ENCODE measurements at regions not wholly inside any gene's neighbourhood (a gene's known extent, or its start where the extent isn't known, plus 50 kb on each side); places are given as distances from the start of the nearest gene placed in this dataset.
A peak's percentile ranks its signal among the peaks of the same experiment; 100 is the strongest.

- H3K4me3 ChIP-seq (ENCODE audit: low read depth, low read length) = no peak overlapping the region
- no peak for TF ChIP-seq CTCF (IDR thresholded peaks at IDR 0.05; ENCODE audit: low read depth, low read length, missing control alignments)
- in situ Hi-C loops (cut with HindIII; ENCODE audit: low sequenced_read_pairs) = no loop called here
- DNase-seq (ENCODE audit: low read depth) = no peak
Observed at GRCh38 chr2:153387203-153387602, 91.4 kb downstream of the RPRM start.

- H3K4me3 ChIP-seq (ENCODE audit: low read depth, low read length) = no peak overlapping the region
- in situ Hi-C loops (cut with HindIII; ENCODE audit: low sequenced_read_pairs) = no loop called here
- peak; percentile 66 for DNase-seq (ENCODE audit: low read depth)
- TF ChIP-seq CTCF (IDR thresholded peaks at IDR 0.05; ENCODE audit: low read depth, low read length, missing control alignments) = no peak
Observed at GRCh38 chr2:153386481-153386897, 92.1 kb downstream of the RPRM start.

GRCh38 chr2:153373510-153374279 is 104.9 kb downstream of the RPRM start:
- in situ Hi-C loops (cut with HindIII; ENCODE audit: low sequenced_read_pairs) = no loop called here
- DNase-seq (ENCODE audit: low read depth) = no peak
- TF ChIP-seq CTCF (IDR thresholded peaks at IDR 0.05; ENCODE audit: low read depth, low read length, missing control alignments) = no peak
- H3K4me3 ChIP-seq (ENCODE audit: low read depth, low read length) = no peak overlapping the region

GRCh38 chr2:153360239-153360638 is 118.3 kb downstream of the RPRM start:
- no peak for DNase-seq (ENCODE audit: low read depth)
- in situ Hi-C loops (cut with HindIII; ENCODE audit: low sequenced_read_pairs) = no loop called here
- no peak for TF ChIP-seq CTCF (IDR thresholded peaks at IDR 0.05; ENCODE audit: low read depth, low read length, missing control alignments)
- H3K4me3 ChIP-seq (ENCODE audit: low read depth, low read length) = no peak overlapping the region

- TF ChIP-seq CTCF (IDR thresholded peaks at IDR 0.05; ENCODE audit: low read depth, low read length, missing control alignments) = no peak
- no peak overlapping the region for H3K4me3 ChIP-seq (ENCODE audit: low read depth, low read length)
- DNase-seq (ENCODE audit: low read depth) = peak; percentile 2
- in situ Hi-C loops (cut with HindIII; ENCODE audit: low sequenced_read_pairs) = no loop called here
Observed at GRCh38 chr2:153354377-153354776, 124.2 kb downstream of the RPRM start.

- DNase-seq (ENCODE audit: low read depth) = no peak
- in situ Hi-C loops (cut with HindIII; ENCODE audit: low sequenced_read_pairs) = no loop called here
- no peak overlapping the region for H3K4me3 ChIP-seq (ENCODE audit: low read depth, low read length)
- no peak for TF ChIP-seq CTCF (IDR thresholded peaks at IDR 0.05; ENCODE audit: low read depth, low read length, missing control alignments)
Observed at GRCh38 chr2:153349603-153350002, 129.0 kb downstream of the RPRM start.

All from astrocyte of the cerebellum (primary cell).